ENCODE measurements at regions not wholly inside any gene's neighbourhood (a gene's known extent, or its start where the extent isn't known, plus 50 kb on each side); places are given as distances from the start of the nearest gene placed in this dataset.

DNA sequence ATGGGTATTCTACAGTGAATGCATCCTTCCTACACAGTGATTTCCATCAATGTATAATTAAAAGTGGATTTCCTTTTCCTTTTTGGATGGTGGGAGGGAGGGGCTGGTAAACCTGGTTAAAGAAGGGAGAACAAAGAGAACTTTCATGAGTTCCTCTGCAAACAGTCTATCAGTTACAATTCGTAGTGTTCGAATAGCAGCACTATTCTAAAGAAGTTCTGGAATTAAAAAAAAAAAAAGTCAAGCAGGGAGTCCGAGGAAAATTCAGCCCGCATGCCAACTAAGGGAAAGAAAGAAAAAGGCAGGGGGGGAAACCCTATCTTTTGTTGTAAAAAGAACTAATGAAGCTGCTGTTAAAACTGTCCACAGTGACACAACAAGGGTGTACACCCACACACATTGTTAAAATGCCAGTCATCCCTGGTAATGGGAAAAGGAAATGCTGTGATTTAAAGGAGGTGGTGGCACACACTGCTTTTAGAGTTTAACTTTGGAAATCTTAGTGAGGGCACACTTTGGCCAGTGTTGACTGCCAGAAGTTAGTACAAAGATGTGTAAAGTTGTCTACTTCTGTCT, 521.2 kb downstream of the ZIC1 start:
- TF ChIP-seq, protein P1, sequence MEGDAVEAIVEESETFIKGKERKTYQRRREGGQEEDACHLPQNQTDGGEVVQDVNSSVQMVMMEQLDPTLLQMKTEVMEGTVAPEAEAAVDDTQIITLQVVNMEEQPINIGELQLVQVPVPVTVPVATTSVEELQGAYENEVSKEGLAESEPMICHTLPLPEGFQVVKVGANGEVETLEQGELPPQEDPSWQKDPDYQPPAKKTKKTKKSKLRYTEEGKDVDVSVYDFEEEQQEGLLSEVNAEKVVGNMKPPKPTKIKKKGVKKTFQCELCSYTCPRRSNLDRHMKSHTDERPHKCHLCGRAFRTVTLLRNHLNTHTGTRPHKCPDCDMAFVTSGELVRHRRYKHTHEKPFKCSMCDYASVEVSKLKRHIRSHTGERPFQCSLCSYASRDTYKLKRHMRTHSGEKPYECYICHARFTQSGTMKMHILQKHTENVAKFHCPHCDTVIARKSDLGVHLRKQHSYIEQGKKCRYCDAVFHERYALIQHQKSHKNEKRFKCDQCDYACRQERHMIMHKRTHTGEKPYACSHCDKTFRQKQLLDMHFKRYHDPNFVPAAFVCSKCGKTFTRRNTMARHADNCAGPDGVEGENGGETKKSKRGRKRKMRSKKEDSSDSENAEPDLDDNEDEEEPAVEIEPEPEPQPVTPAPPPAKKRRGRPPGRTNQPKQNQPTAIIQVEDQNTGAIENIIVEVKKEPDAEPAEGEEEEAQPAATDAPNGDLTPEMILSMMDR (IDR thresholded peaks at IDR 0.05; ENCODE audit: insufficient read depth, low read length, poor library complexity, severe bottlenecking), result no peak
- no peak for TF ChIP-seq EZH2phosphoT487 (conservative IDR thresholded peaks at IDR 0.05; ENCODE audit: low read length)
